Eye (tissue), 1 donor: ENCODE measurements at regions not wholly inside any gene's neighbourhood (a gene's known extent, or its start where the extent isn't known, plus 50 kb on each side); places are given as distances from the start of the nearest gene placed in this dataset.

Experiments
- DNase-seq: peaks from one replicate; pipeline ENCODE4 v3.0.0-alpha.2; 2015

- DNase-seq = no peak
Observed at GRCh38 chr2:59957504-59957903, 596.0 kb downstream of the BCL11A start.

GRCh38 chr2:59956981-59957380 lies 596.5 kb downstream of the BCL11A start:
- no peak for DNase-seq

DNA sequence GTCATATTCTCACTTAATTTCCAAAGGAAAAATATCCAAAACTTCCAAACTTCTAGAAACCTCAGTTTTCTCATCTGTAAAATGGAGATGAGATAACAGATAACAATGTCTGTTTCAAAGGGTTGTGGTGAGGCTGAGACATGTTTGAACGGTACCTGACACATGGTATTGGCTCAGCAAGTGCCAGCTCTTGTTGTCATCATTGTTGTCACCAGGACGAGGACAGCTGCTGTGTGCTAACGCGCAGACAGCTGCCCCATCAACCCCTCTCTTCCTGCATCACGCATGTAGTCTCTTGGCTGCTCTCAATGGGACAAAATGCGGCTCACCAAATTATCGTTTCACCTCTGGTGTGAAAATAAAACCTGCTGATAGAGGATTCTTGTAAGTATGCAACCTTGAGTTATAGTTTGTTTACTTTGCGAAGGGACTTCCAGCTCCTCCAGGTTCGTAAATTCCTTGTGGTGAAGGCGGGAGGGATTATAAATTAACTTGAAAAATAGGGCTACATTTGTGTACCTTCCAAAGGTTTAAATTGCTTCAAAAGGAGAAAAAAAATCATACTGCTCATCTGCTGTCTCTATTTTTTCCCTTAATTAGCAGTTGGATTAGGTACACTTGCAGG lies 605.4 kb downstream of the BCL11A start:
- DNase-seq = no peak

DNA sequence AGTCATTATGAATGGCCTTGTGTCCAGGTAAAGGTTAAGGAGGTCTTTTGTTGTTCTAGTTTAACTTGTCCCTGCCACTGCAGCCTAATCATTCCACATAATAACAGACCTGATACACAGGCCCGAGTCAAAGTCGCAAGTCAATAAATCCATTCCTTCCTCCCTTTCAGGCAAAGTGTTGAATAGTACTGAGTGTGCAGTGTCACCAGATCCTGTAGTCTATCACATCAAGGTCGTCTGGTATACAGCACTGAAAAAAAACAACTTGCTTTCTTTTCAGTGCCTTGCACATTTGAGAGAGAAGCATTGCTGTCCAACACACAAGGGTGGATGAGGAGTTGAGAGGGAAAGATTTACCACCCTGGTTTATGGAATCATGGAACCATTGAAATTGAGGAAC lies 606.2 kb downstream of the BCL11A start:
- no peak for DNase-seq

GRCh38 chr2:59939236-59939635 lies 614.2 kb downstream of the BCL11A start:
- no peak for DNase-seq

DNA sequence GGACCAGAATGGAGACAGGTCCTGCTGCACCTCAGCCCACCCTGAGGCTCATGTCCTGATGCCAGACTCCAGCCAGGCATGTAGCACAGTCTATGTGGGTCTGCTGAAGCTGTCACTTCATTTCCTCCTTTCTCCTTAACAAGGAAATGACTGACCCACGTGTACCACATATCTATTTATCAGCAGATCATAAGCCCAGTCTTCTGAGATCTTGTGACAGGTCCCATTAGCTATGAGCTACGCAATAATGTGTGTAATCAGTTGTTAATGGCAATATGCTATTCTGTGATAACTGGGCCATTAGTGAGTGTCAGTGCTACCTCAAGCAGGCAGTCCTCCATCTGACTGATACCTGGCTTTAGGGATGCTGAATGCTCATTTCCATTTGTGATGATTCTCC lies 615.3 kb downstream of the BCL11A start:
- no peak for DNase-seq

GRCh38 chr2:59936048-59936447 lies 617.4 kb downstream of the BCL11A start:
- no peak for DNase-seq

GRCh38 chr2:59935005-59935404 lies 618.4 kb downstream of the BCL11A start:
- no peak for DNase-seq

GRCh38 chr2:59933948-59934347 lies 619.5 kb downstream of the BCL11A start:
- DNase-seq = no peak

DNA sequence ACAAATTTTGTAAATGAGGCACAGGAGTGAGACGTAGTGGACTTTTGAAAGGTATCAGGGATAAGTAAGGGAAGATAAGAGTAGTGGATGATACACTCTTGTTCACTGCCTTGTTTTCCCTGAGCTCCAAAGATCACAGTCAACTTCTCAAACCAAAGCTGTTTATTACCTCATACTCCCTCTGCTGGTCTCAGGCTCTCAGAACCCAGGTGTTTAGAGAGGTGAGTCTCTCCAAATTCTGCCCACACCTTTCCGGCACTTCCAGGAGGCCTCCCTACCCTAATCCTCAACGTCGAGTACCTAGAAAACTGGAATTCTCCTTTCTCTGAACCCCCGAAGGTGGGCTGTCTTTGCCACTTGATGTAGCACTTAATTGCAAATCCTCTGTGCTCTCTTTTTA lies 621.1 kb downstream of the BCL11A start:
- DNase-seq = no peak

DNA sequence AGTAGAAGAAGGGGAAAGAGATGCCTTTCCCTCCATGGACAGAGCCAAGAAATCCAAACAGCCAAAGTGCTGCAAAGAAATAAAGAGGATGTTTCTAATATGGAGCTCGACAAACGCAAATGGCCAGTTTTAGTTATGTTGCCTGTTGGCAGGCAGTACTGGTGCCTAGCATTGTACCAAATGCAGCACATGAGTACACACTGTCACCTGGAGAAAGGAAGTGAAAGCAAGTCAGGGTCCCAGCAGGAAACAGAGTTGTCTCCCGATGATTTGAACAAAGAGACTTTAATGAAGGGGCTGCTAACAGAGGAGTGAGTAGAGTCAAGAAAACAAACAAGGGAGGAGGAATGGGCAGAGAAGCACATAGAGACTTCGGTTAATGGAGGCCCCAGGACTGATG lies 623.0 kb downstream of the BCL11A start:
- no peak for DNase-seq

DNA sequence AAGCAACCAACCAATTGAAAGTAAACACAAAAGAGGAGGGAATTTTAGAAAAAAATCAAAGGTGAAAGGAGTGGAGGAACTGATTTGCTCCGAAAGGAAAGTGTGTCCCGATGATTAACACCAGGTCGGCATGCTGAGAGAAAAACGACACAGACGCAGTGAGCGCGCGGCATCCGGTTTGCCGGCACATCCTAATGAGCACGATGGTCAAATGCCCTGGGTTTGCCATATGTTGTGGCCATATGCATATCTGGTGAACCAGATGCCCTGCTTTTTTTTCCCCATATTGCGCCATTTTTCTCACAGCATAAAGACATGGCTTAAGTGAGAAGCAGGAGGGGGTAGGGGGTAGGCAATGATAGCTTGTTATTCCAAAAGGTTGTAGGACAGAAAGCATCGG lies 626.7 kb downstream of the BCL11A start:
- no peak for DNase-seq

GRCh38 chr2:59925321-59925720 lies 628.1 kb downstream of the BCL11A start:
- DNase-seq = no peak

DNA sequence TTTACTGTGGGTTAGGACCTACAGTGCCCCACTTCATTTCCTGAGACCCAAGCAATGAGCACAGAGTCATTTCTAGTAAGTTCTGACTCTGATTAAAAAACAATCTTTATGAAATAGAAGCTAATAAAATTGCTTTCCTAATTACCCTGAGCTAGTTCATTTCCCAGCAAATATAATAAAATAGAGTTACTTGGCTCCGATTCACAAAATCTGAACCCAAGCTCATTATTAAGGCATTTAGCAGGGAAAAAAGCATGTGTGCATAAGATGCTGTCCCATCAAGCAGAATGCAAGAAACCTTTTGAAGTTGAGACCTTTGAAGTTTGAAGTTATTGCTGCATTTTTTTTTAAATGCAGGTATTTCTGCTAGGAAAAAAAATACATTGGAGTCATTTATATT lies 629.1 kb downstream of the BCL11A start:
- DNase-seq = no peak

GRCh38 chr2:59922450-59922849 lies 631.0 kb downstream of the BCL11A start:
- no peak for DNase-seq

GRCh38 chr2:59921743-59922142 lies 631.7 kb downstream of the BCL11A start:
- DNase-seq = peak; percentile 44

DNA sequence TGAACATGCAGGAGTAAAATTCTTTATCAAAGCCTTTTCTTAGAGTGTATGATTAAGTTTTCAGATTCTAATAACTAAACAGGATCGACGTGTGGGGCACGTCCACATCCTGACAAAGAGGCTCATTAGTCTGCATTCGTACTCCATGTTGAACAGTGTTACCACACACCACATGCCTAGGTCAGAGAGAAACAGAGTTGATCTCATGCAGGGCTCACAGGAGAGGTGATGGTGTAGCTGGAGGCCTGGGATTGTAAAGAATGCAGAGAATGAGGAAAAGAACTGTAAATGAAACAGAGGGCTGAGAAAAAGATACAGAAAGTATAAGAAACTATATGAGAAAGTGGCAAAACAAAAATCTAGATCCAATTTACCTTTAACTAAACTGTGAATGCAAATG lies 632.5 kb downstream of the BCL11A start:
- DNase-seq = peak; percentile 60

DNA sequence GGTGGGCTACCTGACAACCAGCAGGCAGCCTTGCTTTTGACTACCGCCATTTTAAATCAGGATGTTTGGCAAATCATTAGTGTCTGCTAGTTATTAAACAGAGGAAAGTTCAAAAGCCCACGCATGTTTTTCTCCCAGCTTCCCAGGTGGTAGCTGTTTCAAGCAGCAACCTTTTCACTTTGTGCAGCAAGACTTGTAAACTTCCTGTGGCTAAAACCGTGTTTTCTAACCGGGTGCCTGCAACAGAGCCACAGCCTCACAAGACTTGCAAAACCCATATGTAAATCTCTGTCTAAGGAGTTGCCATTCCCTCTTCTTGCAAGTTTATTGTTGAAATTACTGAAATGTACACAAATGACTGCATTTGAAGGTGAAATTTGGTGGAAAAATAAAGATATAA lies 633.1 kb downstream of the BCL11A start:
- no peak for DNase-seq

DNA sequence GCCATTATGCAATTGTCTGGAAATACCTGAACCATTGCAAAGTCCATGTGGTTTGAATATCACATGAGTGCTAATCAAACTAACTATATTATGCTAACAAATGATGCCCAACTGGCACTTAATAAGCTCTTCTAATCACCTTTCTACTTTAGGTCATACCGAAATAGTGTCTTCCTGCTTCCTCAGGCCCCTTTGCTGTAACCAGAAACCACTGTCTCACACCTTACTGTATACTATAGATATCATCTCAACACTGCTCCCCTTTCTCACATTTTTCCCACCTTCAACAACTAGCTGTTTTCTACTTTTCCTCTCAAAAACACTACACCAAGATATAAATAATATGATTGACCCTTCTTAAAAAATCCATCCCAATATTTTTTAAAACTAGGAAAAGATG lies 633.9 kb downstream of the BCL11A start:
- DNase-seq = no peak

- DNase-seq = peak; percentile 29
Observed at GRCh38 chr2:59912042-59912441, 641.4 kb downstream of the BCL11A start.

DNA sequence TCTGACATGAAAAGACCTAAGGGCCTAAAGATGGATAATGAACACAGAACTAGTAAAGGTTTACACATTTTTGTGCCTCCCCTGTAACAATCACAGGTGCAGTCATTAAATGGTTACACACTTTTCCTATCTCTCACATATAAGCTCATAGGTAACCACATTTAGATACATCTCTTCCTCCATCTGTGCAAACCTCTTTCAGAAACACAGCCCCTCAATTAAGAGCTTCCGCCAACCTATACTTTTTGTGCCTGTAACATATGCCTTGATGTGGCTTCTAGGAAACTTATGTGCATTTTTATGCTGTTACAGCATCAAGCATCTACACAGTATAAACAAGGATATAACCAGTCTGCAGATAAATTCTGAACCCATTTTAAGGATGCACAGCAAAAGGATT lies 643.3 kb downstream of the BCL11A start:
- no peak for DNase-seq

- DNase-seq = no peak
Observed at GRCh38 chr2:59909147-59909546, 644.3 kb downstream of the BCL11A start.

DNA sequence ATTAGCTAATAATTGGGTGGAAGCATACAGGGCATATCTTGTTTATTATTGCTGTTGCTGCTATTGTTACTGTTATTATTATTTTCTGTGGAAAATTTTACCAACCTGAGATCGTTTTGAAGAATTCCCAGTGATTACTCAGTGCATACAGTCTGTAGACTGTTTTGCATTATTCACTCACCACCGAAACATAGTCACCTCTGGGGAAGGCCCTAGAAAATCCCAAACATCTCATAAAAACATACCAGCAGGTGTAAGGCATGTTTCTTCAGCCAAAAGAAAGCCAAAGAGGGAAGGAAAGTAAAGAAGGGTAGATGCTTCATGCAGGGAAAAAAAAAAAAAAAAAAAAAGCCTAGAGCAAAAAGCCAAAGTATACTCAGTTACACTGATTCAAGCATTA lies 647.7 kb downstream of the BCL11A start:
- no peak for DNase-seq

- no peak for DNase-seq
Observed at GRCh38 chr2:59903994-59904544, 649.4 kb downstream of the BCL11A start.

GRCh38 chr2:59900728-59901452 lies 652.6 kb downstream of the BCL11A start:
- DNase-seq = no peak
